GM19452 (cell line): ENCODE measurements at regions not wholly inside any gene's neighbourhood (a gene's known extent, or its start where the extent isn't known, plus 50 kb on each side); places are given as distances from the start of the nearest gene placed in this dataset.
"Not testable (repeated sequence)": the region's sequence is repeated elsewhere in the genome, so short reads cannot be mapped to it uniquely, and the experiment has no call there.

Experiments used
- ATAC-seq: cut with Tn5 transposase; IDR thresholded peaks from one replicate; pipeline ENCODE4 v1.9.1; 2021; ENCODE audit not compliant: unreplicated experiment

GRCh38 chr1:178639326-178639725 lies 85.7 kb upstream of the RALGPS2 start:
- no peak for ATAC-seq

- ATAC-seq: no peak
These were observed 82.8 kb upstream of the RALGPS2 start for GRCh38 chr1:178642282-178642681.

- ATAC-seq: no peak
These were observed 81.7 kb upstream of the RALGPS2 start for GRCh38 chr1:178643349-178643748.

GRCh38 chr1:178643831-178644230 lies 81.2 kb upstream of the RALGPS2 start:
- no peak for ATAC-seq

GRCh38 chr1:178644308-178645120 lies 80.5 kb upstream of the RALGPS2 start:
- no peak for ATAC-seq

GRCh38 chr1:178645157-178645807 lies 79.8 kb upstream of the RALGPS2 start:
- ATAC-seq: no peak

- ATAC-seq: no peak
These were observed 79.2 kb upstream of the RALGPS2 start for GRCh38 chr1:178645808-178646200.

- no peak for ATAC-seq
These were observed 78.2 kb upstream of the RALGPS2 start for GRCh38 chr1:178646821-178647220.

GRCh38 chr1:178648151-178648550 lies 76.9 kb upstream of the RALGPS2 start:
- no peak for ATAC-seq

GRCh38 chr1:178649582-178650350 lies 75.3 kb upstream of the RALGPS2 start:
- no peak for ATAC-seq

- ATAC-seq: no peak
These were observed 74.0 kb upstream of the RALGPS2 start for GRCh38 chr1:178650934-178651511.

- ATAC-seq: no peak
These were observed 73.3 kb upstream of the RALGPS2 start for GRCh38 chr1:178651742-178652141.

- ATAC-seq: no peak
These were observed 72.2 kb upstream of the RALGPS2 start for GRCh38 chr1:178652506-178653490.

GRCh38 chr1:178659789-178660208 lies 65.2 kb upstream of the RALGPS2 start:
- peak; percentile 60 for ATAC-seq

- no peak for ATAC-seq
These were observed 64.6 kb upstream of the RALGPS2 start for GRCh38 chr1:178660461-178660860.

- peak; percentile 74 for ATAC-seq
These were observed 60.8 kb upstream of the RALGPS2 start for GRCh38 chr1:178664278-178664677.

GRCh38 chr1:178665579-178665978 lies 59.5 kb upstream of the RALGPS2 start:
- no peak for ATAC-seq

- ATAC-seq: not testable (repeated sequence)
These were observed 58.2 kb upstream of the RALGPS2 start for GRCh38 chr1:178666891-178667290.

- ATAC-seq: no peak
These were observed 52.6 kb upstream of the RALGPS2 start for GRCh38 chr1:178672434-178672833.

GRCh38 chr1:178674559-178674958 lies 50.5 kb upstream of the RALGPS2 start:
- not testable (repeated sequence) for ATAC-seq
